ENCODE measurements at regions not wholly inside any gene's neighbourhood (a gene's known extent, or its start where the extent isn't known, plus 50 kb on each side); places are given as distances from the start of the nearest gene placed in this dataset.

DNA sequence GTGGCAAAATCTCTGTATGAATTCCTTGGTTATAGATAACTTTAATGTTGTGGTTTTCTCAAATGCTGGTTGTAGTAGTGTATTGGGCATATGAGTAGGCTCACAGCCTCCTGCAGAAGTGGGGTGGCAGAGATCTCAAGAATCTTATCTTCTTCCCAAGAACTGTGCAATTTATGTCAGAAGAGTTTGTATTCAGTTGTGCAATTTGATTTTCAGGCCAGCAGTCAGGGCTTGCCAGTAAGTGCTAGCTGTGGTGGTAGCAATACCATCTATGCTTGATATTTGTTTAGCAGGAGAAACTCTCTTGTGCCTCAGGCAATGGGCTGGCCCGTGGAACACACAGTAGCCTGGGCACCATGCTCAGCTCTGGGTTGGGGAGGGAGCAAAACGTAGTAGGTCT is 58.4 kb upstream of the GOLIM4 start:
- TF ChIP-seq, protein P1, sequence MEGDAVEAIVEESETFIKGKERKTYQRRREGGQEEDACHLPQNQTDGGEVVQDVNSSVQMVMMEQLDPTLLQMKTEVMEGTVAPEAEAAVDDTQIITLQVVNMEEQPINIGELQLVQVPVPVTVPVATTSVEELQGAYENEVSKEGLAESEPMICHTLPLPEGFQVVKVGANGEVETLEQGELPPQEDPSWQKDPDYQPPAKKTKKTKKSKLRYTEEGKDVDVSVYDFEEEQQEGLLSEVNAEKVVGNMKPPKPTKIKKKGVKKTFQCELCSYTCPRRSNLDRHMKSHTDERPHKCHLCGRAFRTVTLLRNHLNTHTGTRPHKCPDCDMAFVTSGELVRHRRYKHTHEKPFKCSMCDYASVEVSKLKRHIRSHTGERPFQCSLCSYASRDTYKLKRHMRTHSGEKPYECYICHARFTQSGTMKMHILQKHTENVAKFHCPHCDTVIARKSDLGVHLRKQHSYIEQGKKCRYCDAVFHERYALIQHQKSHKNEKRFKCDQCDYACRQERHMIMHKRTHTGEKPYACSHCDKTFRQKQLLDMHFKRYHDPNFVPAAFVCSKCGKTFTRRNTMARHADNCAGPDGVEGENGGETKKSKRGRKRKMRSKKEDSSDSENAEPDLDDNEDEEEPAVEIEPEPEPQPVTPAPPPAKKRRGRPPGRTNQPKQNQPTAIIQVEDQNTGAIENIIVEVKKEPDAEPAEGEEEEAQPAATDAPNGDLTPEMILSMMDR (IDR thresholded peaks at IDR 0.05; ENCODE audit: insufficient read depth, low read length, poor library complexity, severe bottlenecking): no peak
- TF ChIP-seq EZH2phosphoT487 (conservative IDR thresholded peaks at IDR 0.05; ENCODE audit: low read length): no peak
